ENCODE measurements at regions not wholly inside any gene's neighbourhood (a gene's known extent, or its start where the extent isn't known, plus 50 kb on each side); places are given as distances from the start of the nearest gene placed in this dataset.

GRCh38 chr7:22622116-22622785 is 104.7 kb upstream of the IL6 start:
- Histone ChIP-seq H3K4me1 (no peaks in the 10 kb centered on the region), H3K36me3 (no peaks in the 10 kb centered on the region), H3F3A (ENCODE audit: low read depth) (no peaks in the 10 kb centered on the region), H3K9ac (no peak overlapping the region), H3K27me3 (no peaks in the 10 kb centered on the region), H3K4me2 (no peak overlapping the region), H3K79me2 (ENCODE audit: low read depth) (no peaks in the 10 kb centered on the region), H3K9me3 (ENCODE audit: low read depth) (peaks cover 14% of the 10 kb centered on the region), H4K20me1 (ENCODE audit: low read depth) (no peaks in the 10 kb centered on the region), H2AFZ (replicated peaks) (no peak overlapping the region), H3K4me3 (no peak overlapping the region), H3K27ac (no peak overlapping the region)
- Mint-ChIP-seq H3K4me3 (no peak overlapping the region), H3K27ac (no peak overlapping the region), H3K27me3 (ENCODE audit: insufficient read depth, low read depth) (no peaks in the 10 kb centered on the region), H3K9me3 (peaks cover 10% of the 10 kb centered on the region), H3K4me1 (no peaks in the 10 kb centered on the region), H3K36me3 (no peaks in the 10 kb centered on the region)
- no peak for TF ChIP-seq EZH2phosphoT487 (IDR thresholded peaks at IDR 0.05)
- TF ChIP-seq CTCF (IDR thresholded peaks at IDR 0.05) = no peak
- no peak for TF ChIP-seq EZH2 (IDR thresholded peaks at IDR 0.05)
- DNase-seq (ENCODE audit: low spot score) = no peak

DNA sequence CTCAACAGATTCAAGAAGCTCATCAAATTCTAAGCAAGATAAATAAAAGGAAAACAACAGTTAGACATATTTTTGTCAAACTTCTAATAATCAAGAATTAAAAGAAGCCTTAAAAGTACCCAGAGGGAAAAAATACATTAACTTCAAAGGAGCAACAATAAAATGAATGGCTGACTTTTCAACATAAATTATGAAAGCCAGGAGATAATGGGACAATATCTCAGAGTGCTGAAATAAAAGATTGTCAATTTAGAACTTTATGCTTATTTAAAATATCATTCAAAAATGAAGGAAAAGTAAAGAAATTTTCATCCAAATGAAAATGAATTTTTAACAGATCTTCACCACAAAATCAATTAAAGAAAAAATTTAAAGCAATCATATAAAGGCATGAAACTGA is 108.5 kb upstream of the IL6 start:
- H3K4me2 ChIP-seq = no peak overlapping the region
- no peaks in the 10 kb centered on the region for H3K27me3 ChIP-seq
- no peak for DNase-seq (ENCODE audit: low spot score)
- no peaks in the 10 kb centered on the region for H3K4me1 ChIP-seq
- H2AFZ ChIP-seq (replicated peaks) = no peak overlapping the region
- peaks cover 14% of the 10 kb centered on the region for H3K9me3 ChIP-seq (ENCODE audit: low read depth)
- no peak overlapping the region for H3K4me3 ChIP-seq
- Mint-ChIP-seq H3K4me1 (no peaks in the 10 kb centered on the region), H3K27ac (no peak overlapping the region), H3K4me3 (no peak overlapping the region), H3K9me3 (peaks cover 15% of the 10 kb centered on the region), H3K27me3 (ENCODE audit: insufficient read depth, low read depth) (no peaks in the 10 kb centered on the region), H3K36me3 (no peaks in the 10 kb centered on the region)
- H3F3A ChIP-seq (ENCODE audit: low read depth) = no peaks in the 10 kb centered on the region
- H4K20me1 ChIP-seq (ENCODE audit: low read depth) = no peaks in the 10 kb centered on the region
- no peak overlapping the region for H3K27ac ChIP-seq
- no peaks in the 10 kb centered on the region for H3K36me3 ChIP-seq
- no peaks in the 10 kb centered on the region for H3K79me2 ChIP-seq (ENCODE audit: low read depth)
- TF ChIP-seq CTCF (IDR thresholded peaks at IDR 0.05) (no peak), EZH2 (IDR thresholded peaks at IDR 0.05) (no peak), EZH2phosphoT487 (IDR thresholded peaks at IDR 0.05) (no peak)
- H3K9ac ChIP-seq = no peak overlapping the region

DNA sequence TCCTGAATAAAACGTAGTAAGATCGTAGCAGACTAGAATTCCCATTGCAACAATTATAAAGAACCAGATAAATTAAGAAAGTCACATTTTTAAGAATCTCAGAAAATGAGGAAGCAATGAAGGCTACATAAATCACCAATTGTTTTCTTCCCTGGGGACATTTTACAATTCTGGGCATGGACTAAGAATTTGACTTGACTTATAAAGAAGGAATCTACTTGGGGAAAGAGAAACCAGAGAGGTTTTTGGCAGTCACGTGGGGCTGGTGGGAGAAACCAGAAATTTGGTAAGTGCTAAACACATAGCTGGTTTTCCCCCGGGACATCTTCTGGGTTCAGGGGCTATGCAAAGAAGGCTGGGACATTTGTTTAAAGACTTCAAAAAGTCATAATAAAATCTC is 109.8 kb upstream of the IL6 start:
- Mint-ChIP-seq H3K9me3 (peaks cover 15% of the 10 kb centered on the region), H3K36me3 (no peaks in the 10 kb centered on the region), H3K4me3 (no peak overlapping the region), H3K4me1 (no peaks in the 10 kb centered on the region), H3K27ac (no peak overlapping the region), H3K27me3 (ENCODE audit: insufficient read depth, low read depth) (no peaks in the 10 kb centered on the region)
- H3K9ac ChIP-seq = no peak overlapping the region
- no peak for DNase-seq (ENCODE audit: low spot score)
- no peaks in the 10 kb centered on the region for H3K36me3 ChIP-seq
- H3K27ac ChIP-seq = no peak overlapping the region
- TF ChIP-seq CTCF (IDR thresholded peaks at IDR 0.05) (no peak), EZH2 (IDR thresholded peaks at IDR 0.05) (no peak), EZH2phosphoT487 (IDR thresholded peaks at IDR 0.05) (no peak)
- no peak overlapping the region for H3K4me3 ChIP-seq
- H3K27me3 ChIP-seq = no peaks in the 10 kb centered on the region
- no peaks in the 10 kb centered on the region for H3K4me1 ChIP-seq
- no peaks in the 10 kb centered on the region for H3K79me2 ChIP-seq (ENCODE audit: low read depth)
- H3K4me2 ChIP-seq = no peak overlapping the region
- H3K9me3 ChIP-seq (ENCODE audit: low read depth) = peaks cover 14% of the 10 kb centered on the region
- no peak overlapping the region for H2AFZ ChIP-seq (replicated peaks)
- H3F3A ChIP-seq (ENCODE audit: low read depth) = no peaks in the 10 kb centered on the region
- no peaks in the 10 kb centered on the region for H4K20me1 ChIP-seq (ENCODE audit: low read depth)
